22Rv1 (cell line): ENCODE measurements at regions not wholly inside any gene's neighbourhood (a gene's known extent, or its start where the extent isn't known, plus 50 kb on each side); places are given as distances from the start of the nearest gene placed in this dataset.

Experiments used
- ZFX ChIP-seq: fragments of 450-650 bp; IDR thresholded peaks from 2 replicates; pipeline ENCODE4 v1.6.1; 2017; ENCODE audit warnings: antibody characterized with exemption, borderline replicate concordance
- TF ChIP-seq, protein P1 (sequence below): fragments of 450-650 bp; IDR thresholded peaks from 2 replicates; pipeline ENCODE4 v1.5.1; 2017; ENCODE audit warnings: mild to moderate bottlenecking

DNA sequence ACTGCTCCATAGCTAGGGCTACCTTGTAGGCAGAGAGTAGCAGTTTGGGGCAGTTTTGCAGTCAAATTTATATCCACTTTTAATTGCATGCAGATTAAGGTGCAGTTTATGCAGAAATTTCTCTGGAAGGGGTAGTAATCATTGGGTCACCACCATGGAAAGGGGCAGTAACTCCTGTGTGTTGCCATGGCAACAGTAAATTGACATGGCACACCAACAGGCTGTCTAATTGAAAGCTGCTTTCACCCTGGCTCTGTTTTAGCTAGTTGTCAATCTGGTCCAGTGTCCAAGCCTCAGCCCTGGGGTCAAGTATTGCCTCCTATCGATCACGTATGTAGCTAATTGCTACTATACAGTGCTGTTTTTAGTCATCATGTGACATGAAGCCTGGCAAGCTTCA lies 786.1 kb upstream of the CNTN5 start:
- TF ChIP-seq, protein P1, sequence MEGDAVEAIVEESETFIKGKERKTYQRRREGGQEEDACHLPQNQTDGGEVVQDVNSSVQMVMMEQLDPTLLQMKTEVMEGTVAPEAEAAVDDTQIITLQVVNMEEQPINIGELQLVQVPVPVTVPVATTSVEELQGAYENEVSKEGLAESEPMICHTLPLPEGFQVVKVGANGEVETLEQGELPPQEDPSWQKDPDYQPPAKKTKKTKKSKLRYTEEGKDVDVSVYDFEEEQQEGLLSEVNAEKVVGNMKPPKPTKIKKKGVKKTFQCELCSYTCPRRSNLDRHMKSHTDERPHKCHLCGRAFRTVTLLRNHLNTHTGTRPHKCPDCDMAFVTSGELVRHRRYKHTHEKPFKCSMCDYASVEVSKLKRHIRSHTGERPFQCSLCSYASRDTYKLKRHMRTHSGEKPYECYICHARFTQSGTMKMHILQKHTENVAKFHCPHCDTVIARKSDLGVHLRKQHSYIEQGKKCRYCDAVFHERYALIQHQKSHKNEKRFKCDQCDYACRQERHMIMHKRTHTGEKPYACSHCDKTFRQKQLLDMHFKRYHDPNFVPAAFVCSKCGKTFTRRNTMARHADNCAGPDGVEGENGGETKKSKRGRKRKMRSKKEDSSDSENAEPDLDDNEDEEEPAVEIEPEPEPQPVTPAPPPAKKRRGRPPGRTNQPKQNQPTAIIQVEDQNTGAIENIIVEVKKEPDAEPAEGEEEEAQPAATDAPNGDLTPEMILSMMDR, result no peak
- no peak for TF ChIP-seq ZFX
